ENCODE measurements at regions not wholly inside any gene's neighbourhood (a gene's known extent, or its start where the extent isn't known, plus 50 kb on each side); places are given as distances from the start of the nearest gene placed in this dataset.

DNA sequence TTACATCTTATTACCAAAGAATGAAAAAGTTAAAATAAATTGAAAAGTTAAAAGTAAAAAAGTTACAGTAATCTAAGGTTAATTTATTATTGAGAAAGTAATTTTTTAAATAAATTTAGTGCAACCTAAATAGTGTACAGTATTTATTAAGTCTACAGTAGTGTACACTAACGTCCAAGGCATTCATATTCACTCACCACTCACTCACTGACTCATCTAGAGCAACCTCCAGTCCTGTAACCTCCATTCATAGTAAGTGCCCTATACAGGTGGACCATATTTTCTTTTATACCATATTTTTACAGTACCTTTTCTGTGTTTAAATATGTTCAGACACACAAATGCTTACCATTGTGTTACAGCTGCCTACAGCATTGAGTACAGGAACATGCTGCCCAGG lies 624.7 kb upstream of the NOX3 start:
- H3K9me3 ChIP-seq (ENCODE audit: control insufficient read depth, low read length): no peaks in the 10 kb centered on the region
- 60% methylated on average over 1 of the region's 1 CpG; no CpG with 5 or more reads in 1 of the 2 experiments for WGBS, 2 experiments (ENCODE audit: insufficient coverage in 2 of 2)
- no peaks in the 10 kb centered on the region for H3K4me1 ChIP-seq (ENCODE audit: control insufficient read depth, insufficient read depth, low read length, poor library complexity, severe bottlenecking)
- no peak overlapping the region for H3K27ac ChIP-seq (ENCODE audit: low read depth, low read length, severe bottlenecking)
- no peaks in the 10 kb centered on the region for H3K36me3 ChIP-seq (ENCODE audit: control insufficient read depth, insufficient read depth, low read length)
- H3K4me3 ChIP-seq (ENCODE audit: extremely low read depth, insufficient read depth, low read length, poor library complexity, severe bottlenecking): no peak overlapping the region

DNA sequence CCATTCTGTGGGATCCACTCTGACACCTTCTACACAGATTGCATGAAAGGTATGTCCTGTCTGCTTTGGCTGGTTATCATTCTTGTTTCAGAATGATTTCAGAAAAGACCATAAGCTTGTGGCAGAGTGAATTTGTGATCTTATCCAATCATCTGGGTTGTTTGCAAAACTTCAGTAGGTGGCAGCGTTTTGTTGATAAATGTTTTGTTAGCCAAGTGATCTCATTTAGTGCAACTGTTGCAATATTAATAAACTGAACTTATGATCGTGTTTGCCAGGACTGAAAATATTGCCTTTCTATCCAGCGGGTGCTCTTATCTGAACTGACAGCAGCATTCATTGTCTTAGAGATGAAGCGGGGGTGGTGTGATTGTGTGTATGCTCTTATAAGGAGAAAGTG lies 613.2 kb upstream of the NOX3 start:
- Histone ChIP-seq H3K4me1 (ENCODE audit: control insufficient read depth, insufficient read depth, low read length, poor library complexity, severe bottlenecking) (no peaks in the 10 kb centered on the region), H3K27ac (ENCODE audit: low read depth, low read length, severe bottlenecking) (no peak overlapping the region), H3K9me3 (ENCODE audit: control insufficient read depth, low read length) (no peaks in the 10 kb centered on the region), H3K4me3 (ENCODE audit: extremely low read depth, insufficient read depth, low read length, poor library complexity, severe bottlenecking) (no peak overlapping the region), H3K36me3 (ENCODE audit: control insufficient read depth, insufficient read depth, low read length) (no peaks in the 10 kb centered on the region)
- 82 to 100% methylated on average over 4 of the region's 4 CpGs for WGBS, 2 experiments (ENCODE audit: insufficient coverage in 2 of 2)

DNA sequence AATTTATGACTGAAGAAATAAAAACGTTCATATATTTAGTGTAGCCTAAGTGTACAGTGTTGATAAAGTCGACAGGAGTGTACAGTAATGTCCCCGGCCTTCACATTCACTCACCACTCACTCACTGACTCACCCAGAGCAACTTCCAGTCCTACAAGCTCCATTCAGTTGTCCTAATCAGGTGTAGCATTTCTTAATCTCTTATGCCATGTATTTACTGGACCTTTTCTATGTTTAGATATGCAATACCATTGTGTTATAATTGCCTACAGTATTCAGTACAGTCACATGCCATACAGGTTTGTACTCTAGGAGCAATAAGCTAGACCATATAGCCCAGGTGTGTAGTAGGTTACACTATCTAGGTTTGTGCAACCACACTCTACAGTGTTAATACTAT lies 610.2 kb upstream of the NOX3 start:
- no peaks in the 10 kb centered on the region for H3K36me3 ChIP-seq (ENCODE audit: control insufficient read depth, insufficient read depth, low read length)
- H3K9me3 ChIP-seq (ENCODE audit: control insufficient read depth, low read length): no peaks in the 10 kb centered on the region
- no peak overlapping the region for H3K27ac ChIP-seq (ENCODE audit: low read depth, low read length, severe bottlenecking)
- H3K4me1 ChIP-seq (ENCODE audit: control insufficient read depth, insufficient read depth, low read length, poor library complexity, severe bottlenecking): no peaks in the 10 kb centered on the region
- no peak overlapping the region for H3K4me3 ChIP-seq (ENCODE audit: extremely low read depth, insufficient read depth, low read length, poor library complexity, severe bottlenecking)
- 86% methylated on average over 1 of the region's 3 CpGs; no CpG with 5 or more reads in 1 of the 2 experiments for WGBS, 2 experiments (ENCODE audit: insufficient coverage in 2 of 2)

DNA sequence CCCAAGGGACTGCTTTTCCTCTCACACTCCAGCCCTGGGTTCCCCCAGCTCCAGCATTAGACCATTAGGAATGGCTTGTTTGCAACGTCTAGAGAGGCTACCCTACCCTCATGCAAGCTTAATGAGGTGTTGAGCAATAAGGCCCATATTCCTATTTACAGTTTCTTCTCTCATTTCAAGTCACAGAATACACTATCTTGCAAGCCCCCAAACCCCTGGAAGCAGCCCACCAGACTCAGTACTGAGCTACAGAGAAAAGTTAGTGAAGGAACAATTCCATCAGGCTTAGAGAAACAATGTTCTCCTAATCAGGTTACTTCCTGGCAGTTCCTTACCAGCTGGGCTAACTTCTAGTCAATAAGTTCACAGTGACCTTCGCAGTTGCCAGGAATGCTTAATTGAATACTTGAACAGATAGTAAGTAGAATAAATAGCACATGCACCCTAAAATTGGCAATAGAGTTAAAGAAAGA lies 606.5 kb upstream of the NOX3 start:
- Histone ChIP-seq H3K36me3 (ENCODE audit: control insufficient read depth, insufficient read depth, low read length) (no peaks in the 10 kb centered on the region), H3K9me3 (ENCODE audit: control insufficient read depth, low read length) (no peaks in the 10 kb centered on the region), H3K27ac (ENCODE audit: low read depth, low read length, severe bottlenecking) (no peak overlapping the region), H3K4me3 (ENCODE audit: extremely low read depth, insufficient read depth, low read length, poor library complexity, severe bottlenecking) (no peak overlapping the region), H3K4me1 (ENCODE audit: control insufficient read depth, insufficient read depth, low read length, poor library complexity, severe bottlenecking) (no peaks in the 10 kb centered on the region)
- no CpG with 5 or more reads among the region's 2 CpGs for WGBS, 2 experiments (ENCODE audit: insufficient coverage in 2 of 2)

DNA sequence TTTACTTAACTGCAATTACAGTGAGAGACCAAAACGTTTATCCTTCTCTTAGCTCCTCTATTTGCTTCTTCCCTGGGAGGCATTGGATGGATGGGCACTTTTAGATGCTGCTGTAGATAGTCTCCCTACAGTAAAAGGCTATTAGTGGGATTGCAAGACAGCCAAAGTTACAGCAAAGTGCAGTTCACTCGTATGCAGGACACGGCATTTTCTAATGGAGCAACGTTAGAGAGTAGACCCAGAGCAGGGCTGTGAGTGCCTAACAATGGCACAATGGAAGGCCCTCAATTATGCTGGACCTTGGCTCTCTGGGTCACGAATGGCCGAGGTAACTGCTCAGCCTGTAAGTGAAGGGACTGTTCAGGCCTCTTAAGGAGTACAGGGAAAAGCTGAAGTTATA lies 605.8 kb upstream of the NOX3 start:
- Histone ChIP-seq H3K27ac (ENCODE audit: low read depth, low read length, severe bottlenecking) (no peak overlapping the region), H3K4me1 (ENCODE audit: control insufficient read depth, insufficient read depth, low read length, poor library complexity, severe bottlenecking) (no peaks in the 10 kb centered on the region), H3K36me3 (ENCODE audit: control insufficient read depth, insufficient read depth, low read length) (no peaks in the 10 kb centered on the region), H3K4me3 (ENCODE audit: extremely low read depth, insufficient read depth, low read length, poor library complexity, severe bottlenecking) (no peak overlapping the region), H3K9me3 (ENCODE audit: control insufficient read depth, low read length) (no peaks in the 10 kb centered on the region)
- 90 to 94% methylated on average over 5 to 6 of the region's 6 CpGs for WGBS, 2 experiments (ENCODE audit: insufficient coverage in 2 of 2)

DNA sequence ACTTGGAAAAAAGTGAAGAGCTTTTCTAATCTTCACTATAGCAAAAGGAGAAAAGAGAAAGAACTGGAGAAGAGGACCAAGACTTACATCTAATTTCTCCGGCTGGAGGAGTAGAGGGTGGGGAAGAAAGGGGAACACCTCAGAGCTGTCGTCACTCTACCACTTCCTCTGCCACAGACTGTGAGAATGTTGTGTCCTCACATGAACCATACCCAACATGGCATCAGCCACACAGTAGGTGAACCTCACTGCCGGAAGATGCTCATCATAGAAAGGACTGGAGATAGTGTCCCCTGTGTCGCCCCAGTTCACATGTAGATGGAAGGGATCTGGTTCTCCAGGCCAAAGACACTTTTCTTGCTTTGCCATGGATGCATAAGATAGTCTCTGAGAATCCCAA lies 604.4 kb upstream of the NOX3 start:
- WGBS, 2 experiments (ENCODE audit: insufficient coverage in 2 of 2): 73 to 97% methylated on average over 2 of the region's 4 CpGs
- H3K9me3 ChIP-seq (ENCODE audit: control insufficient read depth, low read length): no peaks in the 10 kb centered on the region
- no peaks in the 10 kb centered on the region for H3K36me3 ChIP-seq (ENCODE audit: control insufficient read depth, insufficient read depth, low read length)
- no peaks in the 10 kb centered on the region for H3K4me1 ChIP-seq (ENCODE audit: control insufficient read depth, insufficient read depth, low read length, poor library complexity, severe bottlenecking)
- H3K27ac ChIP-seq (ENCODE audit: low read depth, low read length, severe bottlenecking): no peak overlapping the region
- H3K4me3 ChIP-seq (ENCODE audit: extremely low read depth, insufficient read depth, low read length, poor library complexity, severe bottlenecking): no peak overlapping the region

DNA sequence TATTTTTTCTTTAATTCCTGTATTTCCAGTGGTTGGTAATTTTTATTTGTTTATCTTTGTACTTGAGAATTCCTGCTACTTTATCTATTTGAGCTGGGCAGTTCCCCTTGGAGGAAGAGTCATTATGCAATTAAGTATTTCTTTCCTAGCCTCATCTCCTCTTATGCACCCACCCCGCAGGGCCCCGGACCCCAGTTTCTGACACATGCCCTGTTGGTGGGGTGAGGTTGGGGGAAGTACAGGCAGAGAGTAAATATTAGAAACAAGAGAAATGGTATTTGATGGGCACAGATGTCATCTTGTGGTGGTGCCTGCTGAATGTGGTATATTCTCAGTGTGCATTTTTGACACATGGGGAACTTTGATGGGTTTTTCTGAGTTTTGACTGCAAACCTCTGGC lies 602.7 kb upstream of the NOX3 start:
- WGBS, 2 experiments (ENCODE audit: insufficient coverage in 2 of 2): 100% methylated on average over 1 of the region's 2 CpGs; no CpG with 5 or more reads in 1 of the 2 experiments
- Histone ChIP-seq H3K4me3 (ENCODE audit: extremely low read depth, insufficient read depth, low read length, poor library complexity, severe bottlenecking) (no peak overlapping the region), H3K9me3 (ENCODE audit: control insufficient read depth, low read length) (no peaks in the 10 kb centered on the region), H3K36me3 (ENCODE audit: control insufficient read depth, insufficient read depth, low read length) (no peaks in the 10 kb centered on the region), H3K27ac (ENCODE audit: low read depth, low read length, severe bottlenecking) (no peak overlapping the region), H3K4me1 (ENCODE audit: control insufficient read depth, insufficient read depth, low read length, poor library complexity, severe bottlenecking) (no peaks in the 10 kb centered on the region)

DNA sequence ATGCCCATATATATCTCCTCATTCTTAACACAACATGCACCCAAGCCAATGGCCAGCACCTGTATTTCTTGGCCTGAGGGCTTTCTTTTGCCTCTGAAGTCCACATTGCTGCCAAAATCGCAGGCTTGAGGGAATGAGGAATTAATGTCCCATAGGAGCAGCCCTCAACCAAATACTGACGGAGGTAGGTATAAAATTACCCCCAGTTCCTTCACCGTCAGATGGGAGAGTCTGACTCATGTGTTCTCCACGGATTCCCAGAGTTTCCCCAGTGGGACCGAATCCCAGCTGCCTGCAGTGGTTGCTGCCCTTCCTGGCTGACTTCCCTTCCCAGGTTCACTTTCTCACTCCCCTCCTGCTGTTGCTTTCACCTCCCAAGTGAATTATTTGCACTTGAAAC lies 602.2 kb upstream of the NOX3 start:
- WGBS, 2 experiments (ENCODE audit: insufficient coverage in 2 of 2): 74 to 84% methylated on average over 4 of the region's 5 CpGs
- Histone ChIP-seq H3K9me3 (ENCODE audit: control insufficient read depth, low read length) (no peaks in the 10 kb centered on the region), H3K27ac (ENCODE audit: low read depth, low read length, severe bottlenecking) (no peak overlapping the region)

DNA sequence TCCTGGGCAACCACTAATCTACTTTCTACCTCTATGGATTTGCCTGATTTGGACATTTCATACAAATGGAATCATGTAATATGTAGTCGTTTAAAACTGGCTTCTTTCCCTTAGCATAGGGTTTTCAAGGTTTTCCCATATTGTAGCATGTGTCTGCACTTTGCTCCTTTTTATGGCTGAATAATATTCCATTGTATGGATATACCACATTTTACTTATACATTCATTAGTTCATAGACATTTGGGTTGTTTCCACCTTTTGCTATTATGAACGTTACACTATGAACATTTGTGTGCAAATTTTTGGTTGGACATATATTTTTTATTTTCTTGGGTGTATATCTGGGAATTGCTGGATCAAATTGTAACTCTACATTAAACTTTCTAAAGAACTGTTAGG lies 600.4 kb upstream of the NOX3 start:
- Histone ChIP-seq H3K4me1 (ENCODE audit: control insufficient read depth, insufficient read depth, low read length, poor library complexity, severe bottlenecking) (no peaks in the 10 kb centered on the region), H3K27ac (ENCODE audit: low read depth, low read length, severe bottlenecking) (no peak overlapping the region), H3K4me3 (ENCODE audit: extremely low read depth, insufficient read depth, low read length, poor library complexity, severe bottlenecking) (no peak overlapping the region), H3K36me3 (ENCODE audit: control insufficient read depth, insufficient read depth, low read length) (no peaks in the 10 kb centered on the region), H3K9me3 (ENCODE audit: control insufficient read depth, low read length) (no peaks in the 10 kb centered on the region)
- WGBS, 2 experiments (ENCODE audit: insufficient coverage in 2 of 2): no CpG with 5 or more reads among the region's 2 CpGs

More for the DNA sequence above, 602.2 kb upstream of the NOX3 start:
- Histone ChIP-seq H3K36me3 (ENCODE audit: control insufficient read depth, insufficient read depth, low read length) (no peaks in the 10 kb centered on the region), H3K4me1 (ENCODE audit: control insufficient read depth, insufficient read depth, low read length, poor library complexity, severe bottlenecking) (no peaks in the 10 kb centered on the region), H3K4me3 (ENCODE audit: extremely low read depth, insufficient read depth, low read length, poor library complexity, severe bottlenecking) (no peak overlapping the region)

DNA sequence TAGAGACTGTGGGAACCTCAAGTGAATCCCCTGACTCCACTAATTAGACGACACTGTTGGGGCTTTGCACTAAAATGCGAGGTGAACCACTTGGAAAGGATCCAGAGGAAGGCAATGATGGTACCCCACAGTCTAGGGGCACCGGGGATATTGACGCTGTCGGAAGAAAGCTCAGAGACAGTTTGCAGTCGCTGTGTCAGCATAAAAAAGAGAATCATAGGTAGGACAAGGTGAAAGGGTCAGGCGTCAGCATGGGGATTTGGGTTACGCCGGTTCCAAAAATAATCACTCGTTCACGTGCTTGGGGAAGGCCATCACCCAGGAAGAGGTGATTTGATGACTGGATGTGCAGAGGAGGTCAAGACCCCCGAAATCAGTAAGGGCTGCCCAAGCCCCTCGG lies 598.0 kb upstream of the NOX3 start:
- no peaks in the 10 kb centered on the region for H3K36me3 ChIP-seq (ENCODE audit: control insufficient read depth, insufficient read depth, low read length)
- H3K4me3 ChIP-seq (ENCODE audit: extremely low read depth, insufficient read depth, low read length, poor library complexity, severe bottlenecking): no peak overlapping the region
- H3K4me1 ChIP-seq (ENCODE audit: control insufficient read depth, insufficient read depth, low read length, poor library complexity, severe bottlenecking): no peaks in the 10 kb centered on the region
- H3K27ac ChIP-seq (ENCODE audit: low read depth, low read length, severe bottlenecking): no peak overlapping the region
- no peaks in the 10 kb centered on the region for H3K9me3 ChIP-seq (ENCODE audit: control insufficient read depth, low read length)
- WGBS, 2 experiments (ENCODE audit: insufficient coverage in 2 of 2): 88 to 91% methylated on average over 11 to 12 of the region's 13 CpGs

DNA sequence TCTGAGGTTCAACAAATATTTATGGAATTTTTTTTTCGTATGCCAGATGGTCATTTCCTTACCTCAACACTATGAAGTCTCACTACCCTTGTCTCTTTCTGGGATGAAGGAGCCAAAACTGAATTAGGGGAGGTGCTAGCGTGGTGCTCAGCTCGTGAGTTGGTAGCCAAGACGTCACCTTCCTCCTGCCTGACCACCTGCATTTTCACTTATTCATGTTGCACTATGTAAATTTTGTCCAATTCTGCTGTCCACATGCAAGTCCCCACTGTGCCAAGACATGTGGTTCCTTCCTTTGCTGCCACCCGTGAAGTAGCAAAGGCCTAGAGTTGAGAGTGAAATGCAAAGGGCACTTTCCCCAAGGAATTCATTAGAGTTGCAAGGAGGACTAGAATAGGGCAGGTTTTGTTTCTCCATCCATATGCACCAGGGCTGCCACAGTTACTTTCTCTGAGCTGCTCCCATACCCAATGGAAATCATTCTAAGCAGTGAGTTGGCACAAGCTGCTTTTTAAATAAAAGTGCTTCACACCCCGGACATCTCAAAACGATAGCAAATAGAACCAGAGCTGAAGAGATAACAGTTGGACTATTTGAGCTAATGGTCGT lies 591.3 kb upstream of the NOX3 start:
- Histone ChIP-seq H3K4me3 (ENCODE audit: extremely low read depth, insufficient read depth, low read length, poor library complexity, severe bottlenecking) (no peak overlapping the region), H3K4me1 (ENCODE audit: control insufficient read depth, insufficient read depth, low read length, poor library complexity, severe bottlenecking) (no peaks in the 10 kb centered on the region), H3K27ac (ENCODE audit: low read depth, low read length, severe bottlenecking) (no peak overlapping the region), H3K9me3 (ENCODE audit: control insufficient read depth, low read length) (no peaks in the 10 kb centered on the region), H3K36me3 (ENCODE audit: control insufficient read depth, insufficient read depth, low read length) (no peaks in the 10 kb centered on the region)
- 90 to 100% methylated on average over 2 to 5 of the region's 8 CpGs for WGBS, 2 experiments (ENCODE audit: insufficient coverage in 2 of 2)

All from mesodermal cell (in vitro differentiated cells).